ENCODE measurements at regions not wholly inside any gene's neighbourhood (a gene's known extent, or its start where the extent isn't known, plus 50 kb on each side); places are given as distances from the start of the nearest gene placed in this dataset.
"Not testable (repeated sequence)": the region's sequence is repeated elsewhere in the genome, so short reads cannot be mapped to it uniquely, and the experiment has no call there.

DNA sequence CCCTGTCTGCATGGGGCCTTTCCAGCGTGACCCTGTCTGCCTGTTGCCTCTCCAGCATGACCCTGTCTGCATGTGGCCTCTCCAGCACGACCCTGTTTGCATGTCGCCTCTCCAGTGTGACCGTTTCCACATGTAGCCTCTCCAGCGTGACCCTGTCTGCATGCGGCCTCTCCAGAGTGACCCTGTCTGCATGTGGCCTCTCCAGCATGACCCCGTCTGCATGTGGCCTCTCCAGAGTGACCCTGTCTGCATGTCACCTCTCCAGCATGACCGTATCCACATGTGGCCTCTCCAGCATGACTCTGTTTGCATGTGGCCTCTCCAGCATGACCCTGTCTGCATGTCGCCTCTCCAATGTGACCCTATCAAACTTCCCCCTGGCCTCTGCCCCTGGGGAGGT, 794.1 kb downstream of the SPATA31A7 start:
- TF ChIP-seq POLR2A, POLR2AphosphoS5 (IDR thresholded peaks at IDR 0.05): not testable (repeated sequence)
- TF ChIP-seq, protein P1, sequence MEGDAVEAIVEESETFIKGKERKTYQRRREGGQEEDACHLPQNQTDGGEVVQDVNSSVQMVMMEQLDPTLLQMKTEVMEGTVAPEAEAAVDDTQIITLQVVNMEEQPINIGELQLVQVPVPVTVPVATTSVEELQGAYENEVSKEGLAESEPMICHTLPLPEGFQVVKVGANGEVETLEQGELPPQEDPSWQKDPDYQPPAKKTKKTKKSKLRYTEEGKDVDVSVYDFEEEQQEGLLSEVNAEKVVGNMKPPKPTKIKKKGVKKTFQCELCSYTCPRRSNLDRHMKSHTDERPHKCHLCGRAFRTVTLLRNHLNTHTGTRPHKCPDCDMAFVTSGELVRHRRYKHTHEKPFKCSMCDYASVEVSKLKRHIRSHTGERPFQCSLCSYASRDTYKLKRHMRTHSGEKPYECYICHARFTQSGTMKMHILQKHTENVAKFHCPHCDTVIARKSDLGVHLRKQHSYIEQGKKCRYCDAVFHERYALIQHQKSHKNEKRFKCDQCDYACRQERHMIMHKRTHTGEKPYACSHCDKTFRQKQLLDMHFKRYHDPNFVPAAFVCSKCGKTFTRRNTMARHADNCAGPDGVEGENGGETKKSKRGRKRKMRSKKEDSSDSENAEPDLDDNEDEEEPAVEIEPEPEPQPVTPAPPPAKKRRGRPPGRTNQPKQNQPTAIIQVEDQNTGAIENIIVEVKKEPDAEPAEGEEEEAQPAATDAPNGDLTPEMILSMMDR (IDR thresholded peaks at IDR 0.05 in 8 of 11, conservative IDR thresholded peaks at IDR 0.05 in 3 of 11): not testable (repeated sequence)
